Neural progenitor cell (in vitro differentiated cells): ENCODE measurements at regions not wholly inside any gene's neighbourhood (a gene's known extent, or its start where the extent isn't known, plus 50 kb on each side); places are given as distances from the start of the nearest gene placed in this dataset.

Experiments used
- DNase-seq: peaks from one replicate; pipeline ENCODE4 v3.0.0-alpha.2; 2016; ENCODE audit warnings: low spot score
- H2AFZ ChIP-seq: fragments of 200-600 bp; sonication (generic); replicated peaks from 2 replicates; pipeline ENCODE4 v1.6.1; 2016; ENCODE audit warnings: antibody characterized with exemption
- H3F3A ChIP-seq: fragments of 200-600 bp; sonication (generic); 2 replicates; pipeline ENCODE4 v1.6.1; 2016; ENCODE audit warnings: antibody characterized with exemption, low read depth
- H3K27ac ChIP-seq: fragments of 200-600 bp; sonication (generic); 2 replicates; pipeline ENCODE4 v1.5.1; 2016; ENCODE audit warnings: mild to moderate bottlenecking
- H3K27me3 ChIP-seq: fragments of 200-600 bp; sonication (generic); 2 replicates; pipeline ENCODE4 v1.6.1; 2016; ENCODE audit warnings: mild to moderate bottlenecking, moderate library complexity
- H3K36me3 ChIP-seq: fragments of 200-600 bp; sonication (generic); 2 replicates; pipeline ENCODE4 v1.5.1; 2016
- H3K4me1 ChIP-seq: fragments of 200-600 bp; sonication (generic); 2 replicates; pipeline ENCODE4 v1.6.1; 2016; ENCODE audit warnings: mixed run types
- H3K4me2 ChIP-seq: fragments of 200-600 bp; sonication (generic); 2 replicates; pipeline ENCODE4 v1.6.1; 2016
- H3K4me3 ChIP-seq: fragments of 200-600 bp; sonication (generic); 2 replicates; pipeline ENCODE4 v1.5.1; 2016
- H3K79me2 ChIP-seq: fragments of 200-600 bp; sonication (generic); 2 replicates; pipeline ENCODE4 v1.6.1; 2016; ENCODE audit warnings: low read depth
- H3K9ac ChIP-seq: fragments of 200-600 bp; sonication (generic); 2 replicates; pipeline ENCODE4 v1.6.1; 2016
- H3K9me3 ChIP-seq: fragments of 200-600 bp; sonication (generic); 2 replicates; pipeline ENCODE4 v1.5.1; 2016; ENCODE audit warnings: low read depth
- H4K20me1 ChIP-seq: fragments of 200-600 bp; sonication (generic); 2 replicates; pipeline ENCODE4 v1.6.1; 2016; ENCODE audit warnings: low read depth
- H3K27ac Mint-ChIP-seq: 3 replicates; pipeline ENCODE4 v1.8.0; 2021; ENCODE audit warnings: mixed read lengths
- H3K27me3 Mint-ChIP-seq: 2 replicates; pipeline ENCODE4 v1.8.0; 2022; ENCODE audit warnings: low read depth, mild to moderate bottlenecking, inconsistent platforms, moderate library complexity, mixed read lengths; ENCODE audit not compliant: insufficient read depth
- H3K36me3 Mint-ChIP-seq: 3 replicates; pipeline ENCODE4 v1.8.0; 2021; ENCODE audit warnings: mixed read lengths
- H3K4me1 Mint-ChIP-seq: 3 replicates; pipeline ENCODE4 v1.8.0; 2021; ENCODE audit warnings: mixed read lengths
- H3K4me3 Mint-ChIP-seq: 3 replicates; pipeline ENCODE4 v1.8.0; 2021; ENCODE audit warnings: mild to moderate bottlenecking, moderate library complexity, mixed read lengths
- H3K9me3 Mint-ChIP-seq: 3 replicates; pipeline ENCODE4 v1.8.0; 2020; ENCODE audit warnings: mixed read lengths
- CTCF ChIP-seq: fragments of 200-600 bp; sonication (generic); IDR thresholded peaks from 2 replicates; pipeline ENCODE4 v1.5.1; 2017; ENCODE audit warnings: antibody characterized with exemption, mild to moderate bottlenecking
- EZH2 ChIP-seq: fragments of 200-600 bp; sonication (generic); IDR thresholded peaks from 2 replicates; pipeline ENCODE4 v1.6.1; 2017; ENCODE audit warnings: antibody characterized with exemption, mild to moderate bottlenecking, moderate library complexity
- EZH2phosphoT487 ChIP-seq: fragments of 200-600 bp; sonication (generic); IDR thresholded peaks from 2 replicates; pipeline ENCODE4 v1.6.1; 2017; ENCODE audit warnings: antibody characterized with exemption

DNA sequence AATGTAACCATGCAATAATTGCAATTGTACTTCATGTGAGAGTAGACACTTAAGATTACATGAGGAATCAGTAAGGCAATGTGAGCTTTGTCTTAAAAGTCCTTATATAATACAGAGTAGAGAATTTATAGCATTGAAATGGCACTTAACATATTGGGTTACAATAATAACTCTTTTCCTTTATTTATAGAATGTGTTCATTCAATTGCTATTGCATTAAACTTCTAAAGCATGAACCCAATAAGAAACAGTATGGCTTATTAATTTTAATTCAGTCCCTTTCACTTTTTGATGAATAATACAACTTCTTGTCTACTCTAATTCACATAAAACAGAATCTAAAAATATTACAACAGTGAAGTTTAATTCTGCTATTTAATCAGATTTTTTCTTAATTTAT, 174.2 kb upstream of the PABPC4L start:
- Histone ChIP-seq H3K36me3 (no peaks in the 10 kb centered on the region), H3F3A (no peaks in the 10 kb centered on the region), H3K4me1 (no peaks in the 10 kb centered on the region), H3K4me2 (no peak overlapping the region), H3K4me3 (no peak overlapping the region), H3K9me3 (no peaks in the 10 kb centered on the region), H3K9ac (no peak overlapping the region), H3K27me3 (no peaks in the 10 kb centered on the region), H4K20me1 (no peaks in the 10 kb centered on the region), H3K79me2 (no peaks in the 10 kb centered on the region), H2AFZ (no peak overlapping the region), H3K27ac (no peak overlapping the region)
- Mint-ChIP-seq H3K36me3 (no peaks in the 10 kb centered on the region), H3K27me3 (peaks cover 2% of the 10 kb centered on the region), H3K27ac (no peak overlapping the region), H3K4me3 (no peak overlapping the region), H3K4me1 (no peaks in the 10 kb centered on the region), H3K9me3 (no peaks in the 10 kb centered on the region)
- no peak for DNase-seq
- TF ChIP-seq EZH2phosphoT487, result no peak
- TF ChIP-seq EZH2, result no peak
- no peak for TF ChIP-seq CTCF

DNA sequence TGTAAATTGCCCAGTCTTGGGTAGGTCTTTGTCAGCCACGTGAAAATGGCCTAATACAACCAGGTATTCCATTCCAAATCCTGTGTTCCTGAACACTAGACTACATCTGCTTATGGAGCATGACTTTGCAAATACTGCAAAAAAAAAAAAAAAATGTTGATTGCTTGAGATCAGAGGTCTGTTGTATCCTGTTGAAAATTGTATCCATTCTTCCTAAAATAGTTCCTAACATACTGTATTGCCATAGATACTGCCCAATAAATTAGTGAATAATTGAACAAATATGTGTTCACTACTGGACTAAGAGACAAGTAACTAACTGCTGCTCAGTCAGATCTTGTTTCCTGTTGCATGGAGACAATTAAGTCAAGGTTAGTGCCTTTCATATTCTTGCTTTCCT, 164.3 kb upstream of the PABPC4L start:
- H3K4me3 Mint-ChIP-seq, result no peak overlapping the region
- Histone ChIP-seq H4K20me1 (no peaks in the 10 kb centered on the region), H2AFZ (no peak overlapping the region), H3K36me3 (no peaks in the 10 kb centered on the region), H3K9ac (no peak overlapping the region), H3K4me1 (no peaks in the 10 kb centered on the region), H3K79me2 (no peaks in the 10 kb centered on the region), H3K9me3 (no peaks in the 10 kb centered on the region), H3K27ac (no peak overlapping the region), H3F3A (no peaks in the 10 kb centered on the region), H3K4me3 (no peak overlapping the region), H3K27me3 (no peaks in the 10 kb centered on the region), H3K4me2 (no peak overlapping the region)
- no peaks in the 10 kb centered on the region for H3K36me3 Mint-ChIP-seq
- no peak for TF ChIP-seq EZH2phosphoT487
- no peak for TF ChIP-seq CTCF
- no peak for TF ChIP-seq EZH2
- no peaks in the 10 kb centered on the region for H3K9me3 Mint-ChIP-seq
- no peaks in the 10 kb centered on the region for H3K4me1 Mint-ChIP-seq
- no peak overlapping the region for H3K27ac Mint-ChIP-seq
- H3K27me3 Mint-ChIP-seq, result peaks cover 3% of the 10 kb centered on the region
- DNase-seq, result no peak

DNA sequence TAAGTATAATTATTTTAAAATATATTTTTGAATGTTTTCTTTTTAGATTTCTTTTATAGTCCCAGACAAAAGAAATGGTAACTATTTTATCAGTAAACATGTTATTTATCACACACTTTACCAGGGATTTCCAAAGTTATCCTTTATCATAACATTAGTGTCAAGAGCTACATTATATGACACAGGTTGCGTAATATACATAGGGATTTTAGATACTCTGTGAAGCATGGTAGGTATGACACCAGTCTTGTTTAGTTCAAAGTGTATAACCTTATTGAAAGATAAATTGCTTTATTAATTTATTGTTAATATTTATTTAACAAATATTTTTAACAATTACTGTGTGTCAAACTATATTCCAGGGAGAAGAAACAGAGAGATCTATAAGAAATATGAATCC, 163.3 kb upstream of the PABPC4L start:
- no peak overlapping the region for H3K4me3 ChIP-seq
- Mint-ChIP-seq H3K9me3 (no peaks in the 10 kb centered on the region), H3K4me3 (no peak overlapping the region), H3K36me3 (no peaks in the 10 kb centered on the region), H3K27ac (no peak overlapping the region), H3K4me1 (no peaks in the 10 kb centered on the region), H3K27me3 (peaks cover 3% of the 10 kb centered on the region)
- DNase-seq, result no peak
- H3K36me3 ChIP-seq, result no peaks in the 10 kb centered on the region
- no peak overlapping the region for H3K4me2 ChIP-seq
- H3K9ac ChIP-seq, result no peak overlapping the region
- no peaks in the 10 kb centered on the region for H3F3A ChIP-seq
- no peak overlapping the region for H2AFZ ChIP-seq
- H4K20me1 ChIP-seq, result no peaks in the 10 kb centered on the region
- H3K9me3 ChIP-seq, result no peaks in the 10 kb centered on the region
- no peaks in the 10 kb centered on the region for H3K27me3 ChIP-seq
- H3K27ac ChIP-seq, result no peak overlapping the region
- TF ChIP-seq EZH2phosphoT487 (no peak), CTCF (no peak), EZH2 (no peak)
- H3K4me1 ChIP-seq, result no peaks in the 10 kb centered on the region
- no peaks in the 10 kb centered on the region for H3K79me2 ChIP-seq

DNA sequence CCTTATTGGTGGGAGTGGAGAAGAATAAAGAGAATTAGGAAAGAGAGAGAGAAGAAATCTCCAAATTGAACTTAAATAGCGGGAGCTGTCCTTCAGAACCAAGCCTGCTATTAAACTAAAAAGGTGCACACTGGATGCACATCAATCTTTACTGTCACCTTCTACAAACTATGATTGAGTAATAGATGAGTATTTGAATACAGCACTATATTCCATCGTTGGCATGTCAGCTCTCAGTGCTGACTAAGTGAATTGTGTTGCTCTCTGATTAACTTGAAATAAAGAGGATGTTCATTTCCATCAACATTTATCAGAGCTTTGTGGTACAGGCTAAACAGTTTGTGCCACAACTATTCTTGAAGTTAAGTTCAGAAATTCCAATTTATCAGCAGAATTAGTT, 143.7 kb upstream of the PABPC4L start:
- H3K9ac ChIP-seq, result no peak overlapping the region
- no peak overlapping the region for H3K4me2 ChIP-seq
- no peaks in the 10 kb centered on the region for H3K36me3 Mint-ChIP-seq
- H3K27me3 ChIP-seq, result no peaks in the 10 kb centered on the region
- H3K4me1 ChIP-seq, result no peaks in the 10 kb centered on the region
- H3K9me3 ChIP-seq, result no peaks in the 10 kb centered on the region
- TF ChIP-seq CTCF, result no peak
- no peak for TF ChIP-seq EZH2phosphoT487
- no peak for TF ChIP-seq EZH2
- no peaks in the 10 kb centered on the region for H3K79me2 ChIP-seq
- H3K27ac Mint-ChIP-seq, result no peak overlapping the region
- H3K27me3 Mint-ChIP-seq, result no peaks in the 10 kb centered on the region
- H3K4me3 ChIP-seq, result no peak overlapping the region
- H3K4me3 Mint-ChIP-seq, result no peak overlapping the region
- no peak overlapping the region for H3K27ac ChIP-seq
- H3F3A ChIP-seq, result no peaks in the 10 kb centered on the region
- H3K4me1 Mint-ChIP-seq, result no peaks in the 10 kb centered on the region
- no peaks in the 10 kb centered on the region for H3K36me3 ChIP-seq
- DNase-seq, result no peak
- H3K9me3 Mint-ChIP-seq, result no peaks in the 10 kb centered on the region
- H2AFZ ChIP-seq, result no peak overlapping the region
- no peaks in the 10 kb centered on the region for H4K20me1 ChIP-seq
